Mammary epithelial cell (primary cell): ENCODE measurements at regions not wholly inside any gene's neighbourhood (a gene's known extent, or its start where the extent isn't known, plus 50 kb on each side); places are given as distances from the start of the nearest gene placed in this dataset.

ENCODE experiments used
- EZH2 ChIP-seq: IDR thresholded peaks from 2 replicates; pipeline ENCODE4 v1.6.1; 2012; ENCODE audit warnings: low read length, inconsistent platforms, borderline replicate concordance
- TF ChIP-seq, protein P1 (sequence below), 2 donors: IDR thresholded peaks in 1 of 2; conservative IDR thresholded peaks in 1 of 2; 2 replicates each; pipeline ENCODE4 v1.5.1; 2011 to 2012; ENCODE audit warnings: inconsistent platforms in 2 of 2, low read length in 2 of 2, mild to moderate bottlenecking in 2 of 2, control low read depth in 1 of 2, low read depth in 1 of 2; ENCODE audit not compliant: insufficient read depth in 1 of 2; ENCODE audit errors: extremely low read depth in 1 of 2

DNA sequence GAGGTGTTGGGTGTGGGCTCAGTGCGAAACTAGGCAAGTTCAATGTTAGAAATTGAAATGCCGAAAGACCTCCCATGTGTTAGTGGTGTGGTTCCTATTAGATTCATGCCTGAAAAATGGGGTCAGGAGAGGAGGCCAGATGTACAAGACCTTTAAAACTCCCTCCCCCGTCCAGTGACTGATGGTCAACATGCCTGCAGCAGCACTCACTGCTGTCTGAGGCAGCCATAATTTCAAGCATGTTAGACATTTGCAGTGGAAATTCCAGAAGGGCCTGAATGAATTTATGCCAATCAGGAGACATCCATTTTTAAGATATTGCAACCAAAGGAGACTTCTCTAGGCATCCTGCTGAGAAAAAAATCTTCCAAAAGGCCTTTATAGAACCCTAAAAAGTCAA is 426.9 kb upstream of the NBEA start:
- TF ChIP-seq, protein P1, sequence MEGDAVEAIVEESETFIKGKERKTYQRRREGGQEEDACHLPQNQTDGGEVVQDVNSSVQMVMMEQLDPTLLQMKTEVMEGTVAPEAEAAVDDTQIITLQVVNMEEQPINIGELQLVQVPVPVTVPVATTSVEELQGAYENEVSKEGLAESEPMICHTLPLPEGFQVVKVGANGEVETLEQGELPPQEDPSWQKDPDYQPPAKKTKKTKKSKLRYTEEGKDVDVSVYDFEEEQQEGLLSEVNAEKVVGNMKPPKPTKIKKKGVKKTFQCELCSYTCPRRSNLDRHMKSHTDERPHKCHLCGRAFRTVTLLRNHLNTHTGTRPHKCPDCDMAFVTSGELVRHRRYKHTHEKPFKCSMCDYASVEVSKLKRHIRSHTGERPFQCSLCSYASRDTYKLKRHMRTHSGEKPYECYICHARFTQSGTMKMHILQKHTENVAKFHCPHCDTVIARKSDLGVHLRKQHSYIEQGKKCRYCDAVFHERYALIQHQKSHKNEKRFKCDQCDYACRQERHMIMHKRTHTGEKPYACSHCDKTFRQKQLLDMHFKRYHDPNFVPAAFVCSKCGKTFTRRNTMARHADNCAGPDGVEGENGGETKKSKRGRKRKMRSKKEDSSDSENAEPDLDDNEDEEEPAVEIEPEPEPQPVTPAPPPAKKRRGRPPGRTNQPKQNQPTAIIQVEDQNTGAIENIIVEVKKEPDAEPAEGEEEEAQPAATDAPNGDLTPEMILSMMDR (conservative IDR thresholded peaks at IDR 0.05 in 1 of 2, IDR thresholded peaks at IDR 0.05 in 1 of 2; ENCODE audit: extremely low read depth in 1 of 2, insufficient read depth in 1 of 2, low read depth in 1 of 2, low read length in 2 of 2), result no peak
- TF ChIP-seq EZH2, result no peak
